Epithelial cell of esophagus (primary cell): ENCODE measurements at regions not wholly inside any gene's neighbourhood (a gene's known extent, or its start where the extent isn't known, plus 50 kb on each side); places are given as distances from the start of the nearest gene placed in this dataset.

Experiments
- DNase-seq: peaks from one replicate; pipeline ENCODE4 v3.0.0; 2010; ENCODE audit warnings: low read depth
- H3K4me3 ChIP-seq: 2 replicates; pipeline ENCODE4 v1.5.1; 2011; ENCODE audit warnings: mild to moderate bottlenecking, low read length, control low read depth
- CTCF ChIP-seq: IDR thresholded peaks from 2 replicates; pipeline ENCODE4 v1.5.1; 2011; ENCODE audit warnings: low read depth, mild to moderate bottlenecking, low read length, control low read depth, inconsistent platforms; ENCODE audit not compliant: insufficient read depth; ENCODE audit errors: missing control alignments

GRCh38 chr15:98257290-98257689 is 296.8 kb downstream of the ARRDC4 start:
- no peak for TF ChIP-seq CTCF
- no peak for DNase-seq

GRCh38 chr15:98263787-98264186 is 303.3 kb downstream of the ARRDC4 start:
- H3K4me3 ChIP-seq, result no peak overlapping the region
- no peak for DNase-seq
- no peak for TF ChIP-seq CTCF

More at GRCh38 chr15:98257290-98257689, 296.8 kb downstream of the ARRDC4 start:
- H3K4me3 ChIP-seq, result no peak overlapping the region

- no peak overlapping the region for H3K4me3 ChIP-seq
- TF ChIP-seq CTCF, result no peak
- no peak for DNase-seq
Observed at GRCh38 chr15:98266295-98266694, 305.8 kb downstream of the ARRDC4 start.

- DNase-seq, result no peak
- TF ChIP-seq CTCF, result no peak
- H3K4me3 ChIP-seq, result no peak overlapping the region
Observed at GRCh38 chr15:98268163-98268562, 307.7 kb downstream of the ARRDC4 start.

GRCh38 chr15:98272625-98273024 is 312.1 kb downstream of the ARRDC4 start:
- DNase-seq, result no peak
- H3K4me3 ChIP-seq, result no peak overlapping the region
- no peak for TF ChIP-seq CTCF

- no peak overlapping the region for H3K4me3 ChIP-seq
- no peak for DNase-seq
- no peak for TF ChIP-seq CTCF
Observed at GRCh38 chr15:98276018-98276417, 315.5 kb downstream of the ARRDC4 start.

- no peak for TF ChIP-seq CTCF
- no peak for DNase-seq
- H3K4me3 ChIP-seq, result no peak overlapping the region
Observed at GRCh38 chr15:98277602-98278001, 317.1 kb downstream of the ARRDC4 start.
